HT-29 (cell line): ENCODE measurements at regions not wholly inside any gene's neighbourhood (a gene's known extent, or its start where the extent isn't known, plus 50 kb on each side); places are given as distances from the start of the nearest gene placed in this dataset.

ENCODE experiments used
- DNase-seq: peaks from one replicate; pipeline ENCODE4 v3.0.0-alpha.2; 2015; ENCODE audit warnings: low spot score

DNA sequence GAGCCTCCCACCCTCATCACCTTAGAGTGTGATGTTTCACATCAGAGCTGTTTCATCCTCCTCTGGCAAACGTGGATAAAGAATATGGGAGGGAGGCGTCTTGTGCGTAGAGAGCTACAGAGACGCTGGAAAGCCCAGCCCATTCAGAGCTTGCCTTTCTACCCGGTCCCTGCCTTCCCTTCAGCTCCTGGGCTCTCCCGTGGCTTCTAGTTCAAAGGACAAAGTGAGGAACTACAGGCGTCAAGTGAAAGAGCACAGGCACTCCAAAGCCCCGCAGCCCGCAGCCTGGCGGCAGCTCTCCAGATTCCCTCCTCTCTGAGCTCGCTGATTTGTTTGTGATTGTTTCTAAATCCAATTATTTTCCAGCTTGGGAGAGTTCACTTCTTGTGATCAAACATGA is 197.1 kb upstream of the IGF1R start:
- no peak for DNase-seq

- no peak for DNase-seq
These were observed 196.1 kb upstream of the IGF1R start for GRCh38 chr15:98452238-98452637.

GRCh38 chr15:98455904-98456303 is 192.4 kb upstream of the IGF1R start:
- no peak for DNase-seq

DNA sequence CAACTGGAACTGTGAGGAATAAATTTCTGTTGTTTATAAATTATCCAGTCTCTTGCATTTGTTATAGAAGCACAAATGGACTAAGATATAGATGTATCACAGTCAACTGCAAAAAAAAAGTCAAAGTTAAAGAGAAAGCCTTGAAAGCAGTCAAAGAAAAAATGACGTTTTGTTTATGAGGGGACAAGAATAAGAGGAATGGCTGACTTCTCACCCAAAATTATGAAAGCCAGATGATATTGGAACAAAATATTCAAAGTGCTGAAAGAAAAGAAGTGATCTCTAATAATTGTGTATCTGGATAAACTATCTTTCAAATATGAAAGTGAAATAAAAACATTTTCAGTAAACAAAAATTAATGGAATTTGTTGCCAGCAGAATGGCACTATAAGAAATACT is 171.8 kb upstream of the IGF1R start:
- DNase-seq = no peak

DNA sequence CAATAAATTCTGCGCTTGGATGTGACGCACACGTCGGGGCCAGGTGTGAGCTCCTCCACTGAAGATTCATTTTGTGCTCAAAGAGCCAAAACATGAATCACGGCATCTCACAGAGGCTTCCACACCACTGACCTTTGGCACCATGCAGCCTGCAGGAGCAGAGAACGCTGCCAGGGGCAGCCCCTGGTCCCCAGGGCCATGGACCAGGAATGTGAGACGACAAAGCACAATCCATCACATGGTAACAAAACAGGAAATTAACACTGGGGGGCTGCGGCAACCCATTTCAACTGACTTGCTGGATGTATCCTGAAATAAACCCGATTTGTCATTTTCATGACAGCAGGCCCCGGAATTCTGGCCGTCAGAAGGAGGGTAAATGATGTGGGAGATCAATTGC is 167.5 kb upstream of the IGF1R start:
- no peak for DNase-seq

DNA sequence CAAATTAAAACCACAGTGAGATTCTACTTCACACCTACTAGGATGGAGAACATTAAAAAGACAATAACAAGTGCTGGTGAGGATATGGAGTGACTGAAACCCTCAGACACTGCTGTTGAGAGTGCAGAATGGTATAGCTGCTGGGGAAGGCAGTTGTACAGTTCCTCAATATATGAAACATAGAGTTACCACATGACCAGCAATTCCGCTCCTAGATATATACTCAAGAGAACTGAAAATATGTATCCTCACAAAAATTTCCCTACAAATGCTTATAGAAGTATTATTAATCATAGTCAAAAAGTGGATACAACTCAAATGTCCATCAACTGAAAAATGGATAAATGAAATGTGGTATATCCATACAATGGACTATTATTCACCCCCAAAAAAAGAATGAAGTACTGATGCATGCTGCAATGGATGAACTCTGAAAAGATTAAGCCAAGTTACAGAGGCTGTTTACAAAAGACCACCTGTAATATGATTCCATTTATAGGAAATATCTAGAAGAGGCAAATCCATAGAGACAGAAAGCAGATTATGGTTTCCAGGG is 164.7 kb upstream of the IGF1R start:
- DNase-seq = no peak

- DNase-seq = no peak
These were observed 163.4 kb upstream of the IGF1R start for GRCh38 chr15:98484914-98485313.

- no peak for DNase-seq
These were observed 162.9 kb upstream of the IGF1R start for GRCh38 chr15:98485451-98485850.

GRCh38 chr15:98493966-98494511 is 154.3 kb upstream of the IGF1R start:
- peak; percentile 42 for DNase-seq

DNA sequence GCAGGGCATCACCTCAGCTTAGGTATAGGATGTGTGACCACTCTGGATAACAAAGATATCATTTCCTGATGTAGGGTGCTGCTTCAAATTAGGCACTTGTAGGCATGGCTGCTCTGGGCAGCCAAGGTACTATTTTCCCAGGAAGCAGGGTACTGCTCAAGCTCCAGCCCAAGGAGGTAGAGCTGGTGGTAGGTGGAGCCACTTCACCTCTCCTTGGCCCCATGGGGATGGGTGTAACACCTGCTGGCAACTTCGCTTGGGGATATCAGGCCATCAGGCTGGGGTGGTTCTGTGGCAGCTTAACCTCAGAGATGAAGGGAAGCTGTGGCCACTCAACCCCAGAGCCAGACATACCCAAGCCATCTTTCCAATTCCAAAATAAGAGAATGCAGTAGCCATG is 147.1 kb upstream of the IGF1R start:
- no peak for DNase-seq

DNA sequence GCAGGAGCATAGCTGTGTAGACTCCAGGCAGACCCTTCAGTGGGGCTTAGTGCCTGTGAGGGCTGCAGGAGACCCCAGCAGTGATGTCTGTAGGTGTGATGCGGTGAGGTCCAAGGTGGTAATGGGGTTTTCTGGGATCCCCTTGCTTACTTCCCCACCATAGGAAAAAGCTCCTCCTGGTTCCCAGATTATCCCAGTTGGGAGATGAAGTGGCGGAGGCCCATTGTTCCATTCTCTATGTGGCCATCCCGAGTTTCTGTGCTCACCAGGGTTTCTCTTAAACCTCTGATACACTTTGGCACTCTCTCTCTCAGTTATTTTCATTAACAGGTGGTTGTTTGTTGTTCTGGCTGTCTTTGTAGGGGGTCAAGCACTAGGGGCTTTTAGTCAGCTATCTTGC is 146.7 kb upstream of the IGF1R start:
- no peak for DNase-seq

DNA sequence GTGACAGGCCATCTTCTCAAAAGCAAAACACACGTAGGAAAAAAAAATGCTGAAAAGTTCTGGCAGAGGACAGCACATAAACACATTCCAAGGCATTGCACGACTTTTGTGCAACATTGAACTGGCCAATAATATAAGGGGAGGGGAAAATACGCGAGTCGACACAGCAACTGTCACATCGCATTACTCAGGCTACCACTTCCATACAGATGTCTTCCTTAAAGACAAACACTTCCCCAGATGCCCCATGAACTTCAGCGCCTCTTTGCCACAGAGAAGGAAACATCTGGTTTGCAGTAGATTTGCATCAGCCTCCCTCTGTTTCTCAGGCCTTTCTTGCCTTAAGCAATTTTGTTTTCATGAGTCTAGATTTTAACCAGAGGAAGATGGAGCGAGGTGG is 144.4 kb upstream of the IGF1R start:
- DNase-seq = no peak

GRCh38 chr15:98504998-98505397 is 143.3 kb upstream of the IGF1R start:
- DNase-seq = no peak

DNA sequence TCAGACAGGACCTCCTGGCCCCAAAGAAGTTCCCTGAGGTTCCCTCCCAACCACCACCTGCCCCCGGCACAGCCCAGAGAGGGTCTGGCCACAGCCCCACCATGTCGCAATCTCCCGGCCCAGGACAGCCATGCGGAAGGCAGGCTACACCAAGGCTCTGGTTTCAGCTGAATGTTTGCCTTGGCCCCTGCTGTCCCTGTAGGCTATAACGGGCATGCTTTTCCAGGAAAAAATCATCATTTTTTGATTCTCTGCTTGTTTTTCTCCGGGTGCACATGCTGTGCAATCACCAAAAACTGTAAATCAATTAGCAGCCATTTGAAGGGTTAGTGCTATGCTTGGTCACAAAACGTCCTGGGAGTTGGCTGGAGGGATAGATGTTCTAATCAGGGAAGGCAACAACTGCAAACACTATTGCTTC is 142.7 kb upstream of the IGF1R start:
- DNase-seq = no peak

DNA sequence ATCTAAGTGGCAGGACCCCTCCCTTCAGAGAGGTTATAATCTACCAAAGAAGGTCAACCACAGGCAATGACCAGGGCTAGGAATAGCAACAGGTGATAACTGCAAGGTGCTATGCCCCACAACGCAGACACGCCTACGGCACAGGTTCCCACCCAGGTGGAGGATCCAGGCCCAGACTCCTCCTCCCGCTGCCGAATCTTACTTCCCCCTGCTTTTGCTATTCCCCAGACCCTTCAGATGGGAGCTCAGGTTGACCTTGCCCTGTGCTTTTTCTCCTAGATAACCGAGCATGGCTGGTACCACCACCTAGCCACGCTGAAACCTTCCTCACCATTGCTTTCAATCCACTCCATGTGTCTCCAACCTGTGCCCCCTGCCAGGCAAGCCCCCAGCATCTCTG is 142.2 kb upstream of the IGF1R start:
- DNase-seq = no peak

DNA sequence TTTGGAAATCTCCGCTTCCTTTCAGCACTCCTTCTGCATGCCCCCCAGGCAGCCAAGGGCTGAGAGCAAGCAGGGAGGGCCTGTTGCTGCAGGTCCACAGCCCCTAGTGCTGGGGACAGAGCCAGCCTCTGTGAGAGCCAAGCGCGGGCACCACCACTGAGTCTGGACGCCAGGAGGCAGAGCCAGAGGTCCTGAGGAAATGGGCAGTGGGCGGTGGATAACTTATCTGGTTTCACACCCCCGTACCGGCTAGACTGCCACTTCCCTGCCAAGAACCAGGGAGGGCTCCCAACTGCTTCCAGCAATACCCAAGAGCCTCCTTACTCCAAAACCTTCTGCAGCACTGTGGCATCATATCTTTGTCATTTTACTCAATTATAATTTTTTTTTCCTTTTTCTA is 141.6 kb upstream of the IGF1R start:
- no peak for DNase-seq

DNA sequence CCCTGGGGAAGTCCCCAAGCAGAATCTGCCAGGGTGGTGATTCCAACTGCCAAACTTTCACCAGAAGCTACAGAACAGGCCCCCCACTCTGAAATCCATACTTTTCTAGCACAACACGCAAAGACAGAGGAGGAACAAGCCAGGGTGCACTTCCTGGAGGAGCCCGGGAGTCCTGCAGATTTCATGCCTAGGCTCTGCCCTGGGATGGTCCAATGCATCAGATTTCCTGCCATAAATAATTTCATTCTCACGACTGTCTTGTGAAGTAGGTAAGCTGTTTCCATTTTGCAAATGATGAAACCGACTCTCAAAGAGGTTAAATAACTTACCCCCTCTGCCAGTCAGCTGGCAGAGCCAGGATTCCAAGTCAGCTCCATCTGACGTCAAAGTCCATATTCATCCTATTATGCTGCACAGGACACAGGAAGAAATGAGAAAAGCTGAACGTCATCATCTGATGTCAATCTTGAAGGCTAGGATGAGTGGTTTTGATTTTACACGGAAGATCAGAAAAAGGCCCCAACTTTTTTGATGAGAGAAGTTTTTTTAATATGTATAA is 134.8 kb upstream of the IGF1R start:
- DNase-seq = no peak

DNA sequence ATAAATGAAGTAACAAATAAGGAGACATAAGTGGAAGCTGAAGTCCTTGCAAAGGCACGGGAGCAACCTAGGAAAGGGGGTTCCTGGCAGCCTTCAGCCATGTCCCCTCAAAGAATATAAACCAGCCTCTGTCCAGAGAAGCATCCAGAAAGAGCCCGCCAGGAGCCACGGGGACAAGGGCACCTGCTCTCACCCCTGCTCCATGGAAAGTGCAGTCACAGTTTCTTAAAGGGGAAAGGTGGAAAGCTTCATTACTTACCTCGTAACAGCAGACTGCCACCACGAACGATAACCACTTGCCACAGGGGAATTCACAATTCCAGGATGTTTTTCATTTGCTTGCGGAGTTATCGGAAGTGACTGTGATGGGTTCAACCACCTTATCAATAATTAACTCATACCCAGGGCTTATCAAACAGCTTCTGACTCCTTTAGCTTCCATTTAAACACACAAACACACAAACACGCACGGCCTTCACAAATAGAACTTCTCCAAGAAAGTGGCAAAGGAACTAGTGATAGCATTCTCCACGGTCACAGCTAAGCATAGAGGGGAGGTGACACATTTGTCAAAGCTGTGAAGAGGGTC is 134.2 kb upstream of the IGF1R start:
- no peak for DNase-seq

GRCh38 chr15:98518823-98519561 is 129.3 kb upstream of the IGF1R start:
- DNase-seq = peak; percentile 89

DNA sequence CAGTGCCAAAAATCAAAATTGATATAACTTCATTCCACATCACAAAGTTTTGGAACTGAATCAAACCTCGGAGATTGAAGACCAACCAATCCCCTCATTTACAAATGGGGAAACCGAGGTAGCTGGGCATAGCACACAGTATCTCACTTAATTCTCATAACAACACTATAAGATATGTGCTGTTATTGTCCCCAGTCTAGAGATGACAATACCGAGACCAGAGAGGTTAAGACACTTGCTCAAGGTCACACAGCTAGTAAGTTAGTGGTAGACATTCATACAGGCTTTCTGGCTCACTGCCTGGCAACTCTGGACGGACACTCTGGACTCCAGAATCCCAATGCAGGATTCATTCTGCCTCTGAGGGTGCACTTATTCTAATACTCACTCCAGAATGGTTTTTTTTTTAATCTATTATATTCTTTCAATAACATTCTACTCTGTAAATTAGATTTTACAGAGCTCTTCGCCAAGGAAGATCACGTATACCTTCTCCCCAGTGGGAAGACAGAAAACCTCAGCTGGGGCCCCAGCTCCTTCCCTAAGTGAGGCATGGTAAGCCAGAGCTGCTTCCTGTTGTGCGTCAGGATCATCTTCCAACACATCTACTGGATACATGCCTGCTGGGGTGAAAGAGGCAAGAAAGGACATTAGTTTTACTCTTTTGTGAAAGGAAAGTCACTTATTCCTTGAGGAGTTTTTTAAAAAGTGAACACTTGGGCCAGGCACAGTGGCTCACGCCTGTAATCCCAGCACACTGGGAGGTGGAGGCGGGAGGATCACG is 128.4 kb upstream of the IGF1R start:
- DNase-seq = no peak

GRCh38 chr15:98522127-98522526 is 126.2 kb upstream of the IGF1R start:
- no peak for DNase-seq
